Glutamatergic neuron (in vitro differentiated cells): ENCODE measurements at regions not wholly inside any gene's neighbourhood (a gene's known extent, or its start where the extent isn't known, plus 50 kb on each side); places are given as distances from the start of the nearest gene placed in this dataset.

Source experiments
- DNase-seq: peaks from one replicate; pipeline ENCODE4 v3.0.0; 2022
- H3K27ac Mint-ChIP-seq: one replicate; pipeline ENCODE4 v1.8.0; 2020; ENCODE audit warnings: mild to moderate bottlenecking, mixed read lengths, inconsistent platforms; ENCODE audit not compliant: unreplicated experiment
- H3K27me3 Mint-ChIP-seq: one replicate; pipeline ENCODE4 v1.8.0; 2020; ENCODE audit warnings: mild to moderate bottlenecking, moderate library complexity, mixed read lengths, inconsistent platforms; ENCODE audit not compliant: unreplicated experiment
- H3K36me3 Mint-ChIP-seq: one replicate; pipeline ENCODE4 v1.8.0; 2020; ENCODE audit warnings: mild to moderate bottlenecking, mixed read lengths, inconsistent platforms; ENCODE audit not compliant: unreplicated experiment
- H3K4me1 Mint-ChIP-seq: one replicate; pipeline ENCODE4 v1.8.0; 2020; ENCODE audit warnings: mild to moderate bottlenecking, low read depth, mixed read lengths, inconsistent platforms; ENCODE audit not compliant: unreplicated experiment
- H3K4me3 Mint-ChIP-seq: one replicate; pipeline ENCODE4 v1.8.0; 2020; ENCODE audit warnings: mild to moderate bottlenecking, mixed read lengths, inconsistent platforms; ENCODE audit not compliant: unreplicated experiment
- H3K9me3 Mint-ChIP-seq: one replicate; pipeline ENCODE4 v1.8.0; 2020; ENCODE audit warnings: mild to moderate bottlenecking, moderate library complexity, mixed read lengths, inconsistent platforms; ENCODE audit not compliant: unreplicated experiment
- CTCF ChIP-seq: fragments of 200-600 bp; sonication (generic); IDR thresholded peaks from one replicate; pipeline ENCODE4 v1.5.0; 2021; ENCODE audit not compliant: partially characterized antibody, unreplicated experiment

GRCh38 chr17:59470624-59471297 lies 94.6 kb upstream of the DHX40 start:
- H3K36me3 Mint-ChIP-seq = no peaks in the 10 kb centered on the region
- H3K4me3 Mint-ChIP-seq = no peak overlapping the region
- H3K27ac Mint-ChIP-seq = no peak overlapping the region
- no peaks in the 10 kb centered on the region for H3K4me1 Mint-ChIP-seq
- peaks cover under 1% of the 10 kb centered on the region for H3K9me3 Mint-ChIP-seq
- no peak for TF ChIP-seq CTCF
- no peak for DNase-seq
- H3K27me3 Mint-ChIP-seq = peaks cover 2% of the 10 kb centered on the region

- no peak overlapping the region for H3K4me3 Mint-ChIP-seq
- H3K4me1 Mint-ChIP-seq = no peaks in the 10 kb centered on the region
- no peak for TF ChIP-seq CTCF
- H3K9me3 Mint-ChIP-seq = peaks cover 2% of the 10 kb centered on the region
- no peaks in the 10 kb centered on the region for H3K36me3 Mint-ChIP-seq
- DNase-seq = no peak
- no peaks in the 10 kb centered on the region for H3K27me3 Mint-ChIP-seq
- no peak overlapping the region for H3K27ac Mint-ChIP-seq
These were observed 89.0 kb upstream of the DHX40 start for GRCh38 chr17:59476413-59476812.

GRCh38 chr17:59479141-59479540 lies 86.3 kb upstream of the DHX40 start:
- Mint-ChIP-seq H3K9me3 (peaks cover 2% of the 10 kb centered on the region), H3K27ac (no peak overlapping the region), H3K4me1 (no peaks in the 10 kb centered on the region), H3K27me3 (no peaks in the 10 kb centered on the region), H3K36me3 (no peaks in the 10 kb centered on the region), H3K4me3 (no peak overlapping the region)
- TF ChIP-seq CTCF = no peak
- DNase-seq = no peak

GRCh38 chr17:59483860-59484259 lies 81.5 kb upstream of the DHX40 start:
- no peaks in the 10 kb centered on the region for H3K4me1 Mint-ChIP-seq
- no peak for TF ChIP-seq CTCF
- H3K27me3 Mint-ChIP-seq = peaks cover 4% of the 10 kb centered on the region
- H3K36me3 Mint-ChIP-seq = no peaks in the 10 kb centered on the region
- no peak for DNase-seq
- no peak overlapping the region for H3K27ac Mint-ChIP-seq
- H3K4me3 Mint-ChIP-seq = no peak overlapping the region
- H3K9me3 Mint-ChIP-seq = no peaks in the 10 kb centered on the region

GRCh38 chr17:59485015-59485414 lies 80.4 kb upstream of the DHX40 start:
- Mint-ChIP-seq H3K9me3 (no peaks in the 10 kb centered on the region), H3K4me3 (no peak overlapping the region), H3K27me3 (peaks cover 5% of the 10 kb centered on the region), H3K4me1 (no peaks in the 10 kb centered on the region), H3K27ac (no peak overlapping the region), H3K36me3 (no peaks in the 10 kb centered on the region)
- no peak for TF ChIP-seq CTCF
- DNase-seq = no peak
